ENCODE measurements at regions not wholly inside any gene's neighbourhood (a gene's known extent, or its start where the extent isn't known, plus 50 kb on each side); places are given as distances from the start of the nearest gene placed in this dataset.

- ATAC-seq = no peak
- in situ Hi-C loops (cut with HindIII; ENCODE audit: low pct_unique_long_range_greater_than_20kb, low sequenced_read_pairs) = no loop called here
- DNase-seq (ENCODE audit: low read depth, low spot score) = no peak
Measured at GRCh38 chr3:28191363-28191762, 50.1 kb upstream of the CMC1 start.

More at GRCh38 chr3:28191363-28191762, 50.1 kb upstream of the CMC1 start:
- ChIA-PET CTCF (no interaction called here), POLR2A (no interaction called here)
- TF ChIP-seq TCF7L2 (IDR thresholded peaks at IDR 0.05; ENCODE audit: low read depth, low read length) = no peak
- TF ChIP-seq, protein P1, sequence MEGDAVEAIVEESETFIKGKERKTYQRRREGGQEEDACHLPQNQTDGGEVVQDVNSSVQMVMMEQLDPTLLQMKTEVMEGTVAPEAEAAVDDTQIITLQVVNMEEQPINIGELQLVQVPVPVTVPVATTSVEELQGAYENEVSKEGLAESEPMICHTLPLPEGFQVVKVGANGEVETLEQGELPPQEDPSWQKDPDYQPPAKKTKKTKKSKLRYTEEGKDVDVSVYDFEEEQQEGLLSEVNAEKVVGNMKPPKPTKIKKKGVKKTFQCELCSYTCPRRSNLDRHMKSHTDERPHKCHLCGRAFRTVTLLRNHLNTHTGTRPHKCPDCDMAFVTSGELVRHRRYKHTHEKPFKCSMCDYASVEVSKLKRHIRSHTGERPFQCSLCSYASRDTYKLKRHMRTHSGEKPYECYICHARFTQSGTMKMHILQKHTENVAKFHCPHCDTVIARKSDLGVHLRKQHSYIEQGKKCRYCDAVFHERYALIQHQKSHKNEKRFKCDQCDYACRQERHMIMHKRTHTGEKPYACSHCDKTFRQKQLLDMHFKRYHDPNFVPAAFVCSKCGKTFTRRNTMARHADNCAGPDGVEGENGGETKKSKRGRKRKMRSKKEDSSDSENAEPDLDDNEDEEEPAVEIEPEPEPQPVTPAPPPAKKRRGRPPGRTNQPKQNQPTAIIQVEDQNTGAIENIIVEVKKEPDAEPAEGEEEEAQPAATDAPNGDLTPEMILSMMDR (IDR thresholded peaks at IDR 0.05) = no peak
- no peak for TF ChIP-seq POLR2AphosphoS5 (IDR thresholded peaks at IDR 0.05; ENCODE audit: low read depth, low read length)
- TF ChIP-seq SIN3A (IDR thresholded peaks at IDR 0.05; ENCODE audit: borderline replicate concordance, insufficient read depth, low read depth, low read length) = no peak
- TF ChIP-seq REST (IDR thresholded peaks at IDR 0.05; ENCODE audit: insufficient read depth in 1 of 2, low read depth in 2 of 2, low read length in 1 of 2) = no peak
- no peaks in the 10 kb centered on the region for H3K36me3 ChIP-seq (ENCODE audit: control insufficient read depth, insufficient read depth, low read length)
- intact Hi-C loops (cut with micrococcal nuclease; ENCODE audit: unreplicated experiment) = no loop called here
- no peaks in the 10 kb centered on the region for H3K9me3 ChIP-seq (ENCODE audit: control insufficient read depth, insufficient read depth, low read depth, low read length)
- no TSS peak for BruUV-seq (replicated peaks)
- no peaks in the 10 kb centered on the region for H3K27me3 ChIP-seq (ENCODE audit: control insufficient read depth, insufficient read depth, low read length)
- H3K4me3 ChIP-seq (ENCODE audit: low read depth in 2 of 2, low read length in 2 of 2) = no peak overlapping the region
- H3K4me1 ChIP-seq (ENCODE audit: control insufficient read depth, insufficient read depth, low read length) = no peaks in the 10 kb centered on the region
- H3K27ac ChIP-seq (ENCODE audit: low read length) = no peak overlapping the region
